Pons (tissue), 1 donor: ENCODE measurements at regions not wholly inside any gene's neighbourhood (a gene's known extent, or its start where the extent isn't known, plus 50 kb on each side); places are given as distances from the start of the nearest gene placed in this dataset.
A peak's percentile ranks its signal among the peaks of the same experiment; 100 is the strongest.

Experiments used
- DNase-seq: peaks from one replicate; pipeline ENCODE4 v3.0.0-alpha.2; 2016; ENCODE audit warnings: low spot score

- no peak for DNase-seq
Observed at GRCh38 chr10:108784534-108784933, 1138.8 kb downstream of the XPNPEP1 start.

GRCh38 chr10:108783897-108784296 lies 1139.4 kb downstream of the XPNPEP1 start:
- peak; percentile 23 for DNase-seq

GRCh38 chr10:108782411-108782810 lies 1140.9 kb downstream of the XPNPEP1 start:
- DNase-seq = no peak

- DNase-seq = no peak
Observed at GRCh38 chr10:108779501-108779900, 1143.8 kb downstream of the XPNPEP1 start.

GRCh38 chr10:108775911-108776475 lies 1147.3 kb downstream of the XPNPEP1 start:
- DNase-seq = no peak

- DNase-seq = no peak
Observed at GRCh38 chr10:108771106-108771505, 1152.2 kb downstream of the XPNPEP1 start.

- no peak for DNase-seq
Observed at GRCh38 chr10:108765794-108766193, 1157.5 kb downstream of the XPNPEP1 start.

GRCh38 chr10:108757946-108758345 lies 1165.4 kb downstream of the XPNPEP1 start:
- DNase-seq = no peak

GRCh38 chr10:108755646-108756045 lies 1167.7 kb downstream of the XPNPEP1 start:
- DNase-seq = no peak

- DNase-seq = no peak
Observed at GRCh38 chr10:108753326-108753725, 1170.0 kb downstream of the XPNPEP1 start.

GRCh38 chr10:108749042-108749441 lies 1174.3 kb downstream of the XPNPEP1 start:
- DNase-seq = no peak

- no peak for DNase-seq
Observed at GRCh38 chr10:108736111-108736510, 1187.2 kb downstream of the XPNPEP1 start.

GRCh38 chr10:108735380-108735779 lies 1187.9 kb downstream of the XPNPEP1 start:
- no peak for DNase-seq

- DNase-seq = no peak
Observed at GRCh38 chr10:108721874-108722273, 1201.4 kb downstream of the XPNPEP1 start.

GRCh38 chr10:108716352-108716751 lies 1207.0 kb downstream of the XPNPEP1 start:
- DNase-seq = no peak

GRCh38 chr10:108709927-108710722 lies 1213.2 kb downstream of the XPNPEP1 start:
- no peak for DNase-seq

GRCh38 chr10:108708363-108708762 lies 1214.9 kb downstream of the XPNPEP1 start:
- DNase-seq = no peak

GRCh38 chr10:108696792-108697477 lies 1226.4 kb downstream of the XPNPEP1 start:
- no peak for DNase-seq

- no peak for DNase-seq
Observed at GRCh38 chr10:108691126-108691525, 1232.2 kb downstream of the XPNPEP1 start.

- DNase-seq = no peak
Observed at GRCh38 chr10:108690530-108690929, 1232.8 kb downstream of the XPNPEP1 start.

GRCh38 chr10:108689891-108690290 lies 1233.4 kb downstream of the XPNPEP1 start:
- no peak for DNase-seq

GRCh38 chr10:108688314-108688713 lies 1235.0 kb downstream of the XPNPEP1 start:
- DNase-seq = no peak

GRCh38 chr10:108685863-108686531 lies 1237.3 kb downstream of the XPNPEP1 start:
- DNase-seq = no peak
